Uterus (tissue), 3 donors: ENCODE measurements at regions not wholly inside any gene's neighbourhood (a gene's known extent, or its start where the extent isn't known, plus 50 kb on each side); places are given as distances from the start of the nearest gene placed in this dataset.

Experiments
- DNase-seq, 2 donors: peaks; one replicate each; pipeline ENCODE4 v3.0.0-alpha.2; 2019 to 2020
- H3K27ac ChIP-seq, 2 donors: fragments of 200-600 bp; sonication (generic); 1 replicate in 1 of 2; 2 replicates in 1 of 2; pipeline ENCODE4 v1.5.1; 2016 to 2018
- H3K27me3 ChIP-seq, 2 donors: fragments of 200-600 bp; sonication (generic); one replicate each; pipeline ENCODE4 v1.5.1; 2018 to 2019; ENCODE audit warnings: control low read depth in 1 of 2
- H3K36me3 ChIP-seq, 2 donors: fragments of 200-600 bp; sonication (generic); one replicate each; pipeline ENCODE4 v1.5.1; 2019; ENCODE audit warnings: control low read depth in 1 of 2
- H3K4me1 ChIP-seq, 2 donors: fragments of 200-600 bp; sonication (generic); one replicate each; pipeline ENCODE4 v1.5.1; 2018 to 2019; ENCODE audit warnings: control low read depth in 1 of 2
- H3K4me3 ChIP-seq, 2 donors: fragments of 200-600 bp; sonication (generic); 1 replicate in 1 of 2; 2 replicates in 1 of 2; pipeline ENCODE4 v1.5.1; 2018 to 2019; ENCODE audit warnings: mild to moderate bottlenecking in 1 of 2
- H3K9me3 ChIP-seq, 2 donors: fragments of 200-600 bp; sonication (generic); one replicate each; pipeline ENCODE4 v1.5.1; 2019; ENCODE audit warnings: control low read depth in 1 of 2
- CTCF ChIP-seq, 4 experiments: fragments of 200-600 bp in 2 of 4; fragments of 450-650 bp in 2 of 4; sonication (generic) in 2 of 4; IDR thresholded peaks; one replicate each; pipeline ENCODE4 v1.5.1; 2016 to 2019; ENCODE audit warnings: antibody characterized with exemption in 4 of 4, mild to moderate bottlenecking in 2 of 4, moderate library complexity in 1 of 4
- POLR2A ChIP-seq, 2 donors: fragments of 450-650 bp; IDR thresholded peaks; one replicate each; pipeline ENCODE4 v1.6.1; 2016; ENCODE audit warnings: antibody characterized with exemption in 2 of 2, mild to moderate bottlenecking in 1 of 2, moderate library complexity in 1 of 2
- intact Hi-C: fragments of 100-400 bp; cut with DNase I; formaldehyde crosslinking; loops from one replicate; pipeline ENCODE4 v1.15.1; 2023; ENCODE audit warnings: low total_unique reads
- donor health status: DM: yes; HTN: yes; CAD: no.

GRCh38 chr11:116500947-116501602, 271.7 kb downstream of the BUD13 start:
- no peaks in the 10 kb centered on the region for H3K36me3 ChIP-seq
- intact Hi-C loops: no loop called here
- H3K27ac ChIP-seq: no peak overlapping the region
- no peak for DNase-seq
- no peak overlapping the region for H3K4me3 ChIP-seq
- peaks cover 0 to 6% of the 10 kb centered on the region in 2 donors for H3K4me1 ChIP-seq
- no peak for TF ChIP-seq POLR2A (IDR thresholded peaks at IDR 0.05)
- TF ChIP-seq CTCF (IDR thresholded peaks at IDR 0.05): no peak
- no peaks in the 10 kb centered on the region for H3K9me3 ChIP-seq
- no peaks in the 10 kb centered on the region for H3K27me3 ChIP-seq

- H3K27me3 ChIP-seq: no peaks in the 10 kb centered on the region
- H3K4me1 ChIP-seq: peaks cover 0 to 6% of the 10 kb centered on the region in 2 donors
- no peaks in the 10 kb centered on the region for H3K36me3 ChIP-seq
- intact Hi-C loops: no loop called here
- H3K4me3 ChIP-seq: no peak overlapping the region
- no peak for TF ChIP-seq CTCF (IDR thresholded peaks at IDR 0.05)
- no peak for DNase-seq
- no peaks in the 10 kb centered on the region for H3K9me3 ChIP-seq
- no peak overlapping the region for H3K27ac ChIP-seq
These were observed 272.5 kb downstream of the BUD13 start for GRCh38 chr11:116500026-116500946.

GRCh38 chr11:116499396-116500003, 273.3 kb downstream of the BUD13 start:
- TF ChIP-seq CTCF (IDR thresholded peaks at IDR 0.05): peak; percentile 21 to 49 (median 36)
- no peak for TF ChIP-seq POLR2A (IDR thresholded peaks at IDR 0.05)
- Histone ChIP-seq H3K9me3 (no peaks in the 10 kb centered on the region), H3K4me1 (peaks cover 0 to 6% of the 10 kb centered on the region in 2 donors), H3K27me3 (no peaks in the 10 kb centered on the region), H3K4me3 (no peak overlapping the region), H3K36me3 (no peaks in the 10 kb centered on the region), H3K27ac (no peak overlapping the region)
- DNase-seq: peak; percentile 64 to 68
- intact Hi-C loops: no loop called here

GRCh38 chr11:116498161-116498560, 274.6 kb downstream of the BUD13 start:
- Histone ChIP-seq H3K27ac (no peak overlapping the region), H3K36me3 (no peaks in the 10 kb centered on the region), H3K4me1 (peaks cover 0 to 6% of the 10 kb centered on the region in 2 donors), H3K4me3 (no peak overlapping the region), H3K27me3 (no peaks in the 10 kb centered on the region), H3K9me3 (no peaks in the 10 kb centered on the region)
- intact Hi-C loops: no loop called here
- no peak for DNase-seq
- no peak for TF ChIP-seq CTCF (IDR thresholded peaks at IDR 0.05)
- no peak for TF ChIP-seq POLR2A (IDR thresholded peaks at IDR 0.05)

GRCh38 chr11:116492600-116492999, 280.2 kb downstream of the BUD13 start:
- intact Hi-C loops: no loop called here
- DNase-seq: no peak
- H3K4me1 ChIP-seq: no peaks in the 10 kb centered on the region
- TF ChIP-seq CTCF (IDR thresholded peaks at IDR 0.05): no peak
- no peak for TF ChIP-seq POLR2A (IDR thresholded peaks at IDR 0.05)
- no peak overlapping the region for H3K27ac ChIP-seq
- H3K36me3 ChIP-seq: no peaks in the 10 kb centered on the region
- H3K27me3 ChIP-seq: no peaks in the 10 kb centered on the region
- no peaks in the 10 kb centered on the region for H3K9me3 ChIP-seq
- no peak overlapping the region for H3K4me3 ChIP-seq
